ENCODE measurements at regions not wholly inside any gene's neighbourhood (a gene's known extent, or its start where the extent isn't known, plus 50 kb on each side); places are given as distances from the start of the nearest gene placed in this dataset.

- TF ChIP-seq CTCF (IDR thresholded peaks at IDR 0.05; ENCODE audit: control insufficient read depth, extremely low read depth, insufficient read depth), result no peak
- no peak for DNase-seq (ENCODE audit: low read depth)
- no peak overlapping the region for H3K4me3 ChIP-seq (ENCODE audit: low read depth, low read length)
These were observed 54.8 kb downstream of the CCDC71L start for GRCh38 chr7:106606120-106606519.

GRCh38 chr7:106604971-106605370, 56.0 kb downstream of the CCDC71L start:
- no peak for DNase-seq (ENCODE audit: low read depth)
- H3K4me3 ChIP-seq (ENCODE audit: low read depth, low read length), result no peak overlapping the region
- TF ChIP-seq CTCF (IDR thresholded peaks at IDR 0.05; ENCODE audit: control insufficient read depth, extremely low read depth, insufficient read depth), result no peak

- no peak overlapping the region for H3K4me3 ChIP-seq (ENCODE audit: low read depth, low read length)
- DNase-seq (ENCODE audit: low read depth), result no peak
- no peak for TF ChIP-seq CTCF (IDR thresholded peaks at IDR 0.05; ENCODE audit: control insufficient read depth, extremely low read depth, insufficient read depth)
These were observed 56.5 kb downstream of the CCDC71L start for GRCh38 chr7:106604303-106604924.

GRCh38 chr7:106603346-106603745, 57.6 kb downstream of the CCDC71L start:
- DNase-seq (ENCODE audit: low read depth), result no peak
- TF ChIP-seq CTCF (IDR thresholded peaks at IDR 0.05; ENCODE audit: control insufficient read depth, extremely low read depth, insufficient read depth), result no peak
- H3K4me3 ChIP-seq (ENCODE audit: low read depth, low read length), result no peak overlapping the region

GRCh38 chr7:106602062-106602461, 58.9 kb downstream of the CCDC71L start:
- H3K4me3 ChIP-seq (ENCODE audit: low read depth, low read length), result no peak overlapping the region
- DNase-seq (ENCODE audit: low read depth), result no peak
- TF ChIP-seq CTCF (IDR thresholded peaks at IDR 0.05; ENCODE audit: control insufficient read depth, extremely low read depth, insufficient read depth), result no peak

GRCh38 chr7:106600569-106601373, 60.2 kb downstream of the CCDC71L start:
- no peak overlapping the region for H3K4me3 ChIP-seq (ENCODE audit: low read depth, low read length)
- TF ChIP-seq CTCF (IDR thresholded peaks at IDR 0.05; ENCODE audit: control insufficient read depth, extremely low read depth, insufficient read depth), result no peak
- no peak for DNase-seq (ENCODE audit: low read depth)

All from LNCaP clone FGC (cell line).